CD4-positive, alpha-beta T cell treated with Interleukin-4 for 1 hour (primary cell): ENCODE measurements at regions not wholly inside any gene's neighbourhood (a gene's known extent, or its start where the extent isn't known, plus 50 kb on each side); places are given as distances from the start of the nearest gene placed in this dataset.
A peak's percentile ranks its signal among the peaks of the same experiment; 100 is the strongest.

Source experiments
- DNase-seq, 2 donors: peaks; one replicate each; pipeline ENCODE4 v3.0.0-alpha.2; 2020 to 2022

GRCh38 chr5:40347981-40348725 lies 331.6 kb upstream of the PTGER4 start:
- no peak for DNase-seq

DNA sequence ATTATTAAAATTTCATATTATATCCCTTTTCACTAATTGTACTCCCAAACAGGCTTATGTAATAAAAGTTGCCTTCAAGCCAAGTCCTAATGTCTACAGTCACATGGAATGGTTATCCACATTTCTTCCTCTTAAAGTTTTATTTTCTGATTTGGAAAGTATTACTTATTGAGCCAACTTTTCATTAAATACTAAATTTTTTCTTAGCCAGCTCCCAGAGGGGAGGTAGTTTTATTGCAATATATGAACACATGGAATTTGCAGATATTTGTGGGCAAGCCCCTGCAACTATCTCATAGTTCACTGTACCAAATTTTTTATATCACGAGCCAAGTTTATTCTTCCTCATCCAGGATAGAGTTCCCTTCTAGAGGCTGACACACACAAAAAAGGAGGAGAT lies 332.8 kb upstream of the PTGER4 start:
- DNase-seq, result no peak

DNA sequence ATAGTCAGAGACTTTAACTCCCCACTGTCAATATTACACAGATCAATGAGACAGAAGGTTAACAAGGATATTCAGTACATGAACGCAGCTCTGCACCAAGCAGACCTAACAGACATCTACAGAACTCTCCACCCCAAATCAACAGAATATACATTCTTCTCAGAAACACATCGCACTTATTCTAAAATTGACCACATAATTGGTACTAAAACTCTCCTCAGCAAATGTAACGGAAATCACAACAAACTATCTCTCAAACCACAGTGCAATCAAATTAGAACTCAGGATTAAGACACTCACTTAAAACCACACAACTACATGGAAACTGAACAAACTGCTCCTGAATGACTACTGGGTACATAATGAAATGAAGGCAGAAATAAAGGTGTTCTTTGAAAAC lies 341.3 kb upstream of the PTGER4 start:
- peak in 1 of 2 donors; percentile 44 for DNase-seq

- no peak for DNase-seq
These were observed 345.5 kb upstream of the PTGER4 start for GRCh38 chr5:40334242-40334635.

GRCh38 chr5:40333459-40334241 lies 346.1 kb upstream of the PTGER4 start:
- DNase-seq, result peak in 1 of 2 donors; percentile 21

DNA sequence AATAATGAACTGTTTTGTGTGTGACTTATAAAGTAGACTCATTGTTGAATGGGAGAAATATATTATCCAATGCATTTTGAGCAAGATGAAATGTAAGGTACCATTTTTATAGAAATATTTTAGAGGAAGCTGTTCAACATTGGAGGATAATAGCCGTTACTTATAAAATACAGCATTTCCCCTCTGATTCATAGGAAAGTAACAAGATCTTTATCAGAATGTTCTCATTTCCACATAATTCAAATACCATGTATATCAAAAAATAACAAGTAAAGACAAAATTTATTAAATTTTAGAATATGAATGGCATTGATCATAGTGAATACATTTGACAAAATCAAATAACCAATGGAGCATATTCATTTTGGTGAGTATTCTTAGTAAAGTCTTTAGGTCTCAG lies 346.7 kb upstream of the PTGER4 start:
- no peak for DNase-seq

- no peak for DNase-seq
These were observed 348.1 kb upstream of the PTGER4 start for GRCh38 chr5:40331616-40332015.

- DNase-seq, result no peak
These were observed 358.2 kb upstream of the PTGER4 start for GRCh38 chr5:40321514-40321913.

DNA sequence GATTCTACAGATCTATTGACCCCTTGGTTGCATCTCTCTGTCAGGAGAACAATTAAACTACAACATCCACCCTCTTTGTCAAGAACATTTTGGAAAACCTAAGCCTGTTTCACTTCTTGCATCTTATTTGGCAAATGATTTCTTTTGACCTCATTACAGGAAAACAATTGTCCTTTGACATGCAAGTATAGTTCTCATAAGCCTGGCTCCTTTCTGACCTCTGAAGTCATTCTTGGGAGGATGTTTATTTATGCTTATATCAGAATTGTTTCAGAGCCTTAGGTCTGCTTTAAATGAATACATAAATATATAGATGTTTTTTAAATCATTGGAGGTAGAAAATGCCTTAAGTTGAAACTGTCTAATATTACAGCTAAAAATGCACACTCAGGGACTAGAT lies 361.3 kb upstream of the PTGER4 start:
- DNase-seq, result no peak

- DNase-seq, result no peak
These were observed 362.7 kb upstream of the PTGER4 start for GRCh38 chr5:40317023-40317422.

DNA sequence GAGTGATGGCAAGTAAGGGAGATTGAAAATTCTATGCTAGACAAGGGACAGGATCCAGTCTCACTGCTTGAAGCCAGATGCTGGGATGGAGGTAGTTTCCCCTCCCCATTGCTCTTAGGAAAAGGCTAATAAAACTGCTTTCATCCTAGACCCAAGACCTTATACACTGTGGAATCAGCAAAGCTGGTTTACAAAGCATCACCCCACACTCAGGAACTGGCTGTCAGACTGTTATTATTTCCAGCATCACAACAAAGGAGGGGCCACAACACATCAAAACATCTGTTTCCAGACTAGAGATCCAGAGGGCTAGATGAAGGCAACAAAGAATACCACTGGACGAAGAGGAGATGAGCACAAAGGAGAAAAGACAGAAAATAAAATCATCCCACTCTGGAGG lies 364.6 kb upstream of the PTGER4 start:
- DNase-seq, result no peak

GRCh38 chr5:40314275-40314674 lies 365.4 kb upstream of the PTGER4 start:
- no peak for DNase-seq

DNA sequence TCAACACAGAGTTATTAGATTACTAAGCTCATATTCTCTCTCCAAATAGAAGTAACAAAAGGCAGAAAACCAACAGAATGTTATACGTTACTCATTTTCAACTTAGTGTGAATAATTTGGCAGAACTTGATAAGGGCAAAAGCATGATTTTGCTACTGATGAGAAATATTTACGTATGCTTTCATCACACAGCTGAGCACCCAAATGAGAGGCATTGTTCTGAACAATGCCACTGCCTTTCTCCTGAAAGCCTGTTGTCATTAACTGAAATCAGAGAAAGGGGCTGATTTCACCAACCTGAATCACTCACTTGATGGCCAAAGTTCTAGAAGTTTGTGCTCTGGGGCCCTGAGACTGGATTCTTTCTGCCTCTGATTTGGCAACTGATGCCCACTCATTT lies 367.5 kb upstream of the PTGER4 start:
- DNase-seq, result no peak

DNA sequence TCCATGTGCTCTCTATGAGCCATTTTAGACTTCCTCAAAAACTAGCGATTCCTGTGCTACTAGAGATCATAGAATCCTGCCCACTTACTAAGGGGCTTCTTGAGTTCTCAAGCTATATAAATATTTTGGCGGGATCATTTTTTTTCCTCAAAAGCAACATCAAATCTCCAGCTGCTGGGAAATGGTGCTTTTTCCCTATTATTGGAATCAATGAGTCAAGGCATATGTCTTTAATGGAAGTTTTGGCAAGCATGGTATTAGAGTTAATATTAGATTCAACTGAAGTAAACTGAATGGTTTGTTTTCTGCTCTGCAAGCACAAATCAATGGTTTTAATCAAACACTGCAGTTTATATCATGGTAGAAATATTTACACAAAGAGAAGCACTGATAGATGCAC lies 369.9 kb upstream of the PTGER4 start:
- DNase-seq, result no peak

DNA sequence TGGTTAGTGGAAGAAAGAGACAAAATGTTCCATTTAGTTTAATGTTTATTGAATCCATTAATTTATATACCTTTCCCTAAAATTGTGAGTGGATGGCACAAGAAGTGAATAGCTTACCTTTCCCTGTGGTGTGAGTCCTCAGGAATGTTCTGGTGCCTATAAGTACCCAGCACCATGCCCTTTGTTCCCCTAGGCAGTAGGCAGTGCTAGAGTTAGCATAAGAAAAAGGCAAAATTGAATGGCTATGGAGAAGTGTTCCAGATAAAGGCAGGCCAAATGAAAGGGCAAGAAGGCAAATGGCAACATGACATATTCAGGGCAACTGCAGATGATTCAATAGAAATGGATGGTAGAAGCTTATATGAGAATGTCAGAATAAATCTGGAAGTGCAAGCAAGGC lies 370.8 kb upstream of the PTGER4 start:
- no peak for DNase-seq

GRCh38 chr5:40307920-40308319 lies 371.8 kb upstream of the PTGER4 start:
- DNase-seq, result no peak

- DNase-seq, result no peak
These were observed 372.7 kb upstream of the PTGER4 start for GRCh38 chr5:40306869-40307487.

GRCh38 chr5:40292006-40292405 lies 387.7 kb upstream of the PTGER4 start:
- no peak for DNase-seq

DNA sequence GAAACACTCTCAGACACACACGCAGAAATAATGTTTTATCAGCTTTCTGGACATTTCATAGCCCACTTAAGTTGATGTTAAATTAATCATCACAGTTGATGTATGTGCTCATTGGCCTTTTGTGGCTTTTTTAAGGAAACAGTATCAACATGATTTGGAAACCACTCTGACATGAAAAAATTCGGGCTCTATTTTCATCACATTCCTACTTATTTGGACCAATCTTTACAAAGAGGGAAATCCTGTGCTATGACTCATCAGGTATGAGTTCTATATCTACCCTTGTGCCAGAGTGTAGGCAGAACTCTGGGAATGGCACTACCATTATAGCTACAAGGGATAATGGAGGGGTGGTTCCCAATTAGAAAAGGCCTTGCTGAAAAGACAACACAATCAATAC lies 388.4 kb upstream of the PTGER4 start:
- DNase-seq, result no peak

DNA sequence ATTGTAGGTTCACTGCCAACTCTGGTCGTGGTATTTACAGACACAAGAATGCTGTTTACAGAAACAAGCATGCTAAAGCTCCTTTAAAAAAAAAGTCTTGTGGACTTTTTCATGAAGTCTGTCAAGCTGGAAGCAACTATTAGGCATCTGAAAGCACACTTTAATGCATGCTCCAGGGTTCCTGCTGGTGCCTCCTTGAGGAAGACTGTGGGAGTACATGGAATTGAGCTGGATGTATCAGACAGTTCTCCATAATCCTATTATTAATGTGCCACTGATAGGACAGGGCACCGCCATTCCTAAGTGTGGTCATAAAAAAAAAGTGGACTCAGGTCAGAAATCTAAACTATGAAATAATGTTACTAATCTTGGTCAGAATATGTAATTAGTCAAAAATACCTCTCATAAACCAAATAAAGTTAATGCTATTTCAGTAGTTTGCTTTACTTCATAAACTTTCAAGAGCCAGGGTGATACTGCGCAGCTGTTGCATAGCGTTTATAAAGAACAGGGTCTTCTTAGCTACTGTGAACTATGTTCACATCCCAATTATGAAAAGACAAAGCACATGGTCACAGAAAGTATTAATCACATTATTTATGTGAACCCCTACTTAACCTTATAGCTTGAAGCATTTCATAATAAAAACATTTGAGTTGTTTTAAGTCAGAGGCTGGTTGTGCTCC lies 390.8 kb upstream of the PTGER4 start:
- DNase-seq, result no peak

DNA sequence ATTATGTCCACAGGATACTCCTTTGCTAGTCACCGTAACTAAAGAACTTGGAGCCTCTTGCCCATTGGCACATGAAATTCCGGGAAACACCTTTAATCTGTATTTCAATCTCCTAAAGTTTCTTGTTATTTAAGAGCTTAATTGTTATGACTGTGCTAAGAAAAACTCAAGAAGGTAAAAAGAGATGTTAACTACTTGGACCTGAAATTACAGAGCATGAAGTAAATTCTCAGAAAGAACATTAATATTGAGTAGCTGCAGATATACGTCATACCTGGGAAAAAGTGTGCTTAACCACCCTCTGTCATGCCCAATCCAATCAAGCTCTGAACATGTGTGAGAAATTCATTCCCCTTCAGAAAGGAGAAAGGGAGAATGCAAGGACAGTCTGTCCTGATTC lies 394.9 kb upstream of the PTGER4 start:
- DNase-seq, result no peak

GRCh38 chr5:40278881-40279280 lies 400.8 kb upstream of the PTGER4 start:
- DNase-seq, result no peak

- DNase-seq, result peak in 1 of 2 donors; percentile 16
These were observed 402.4 kb upstream of the PTGER4 start for GRCh38 chr5:40277161-40277906.
